AG09309 (cell line): ENCODE measurements at regions not wholly inside any gene's neighbourhood (a gene's known extent, or its start where the extent isn't known, plus 50 kb on each side); places are given as distances from the start of the nearest gene placed in this dataset.

Experiments
- DNase-seq: peaks from one replicate; pipeline ENCODE4 v3.0.0-alpha.2; 2010; ENCODE audit warnings: low read depth
- H3K4me3 ChIP-seq: 2 replicates; pipeline ENCODE4 v1.5.1; 2011; ENCODE audit warnings: mild to moderate bottlenecking, low read depth, low read length, moderate library complexity; ENCODE audit not compliant: control insufficient read depth
- TF ChIP-seq, protein P1 (sequence below): IDR thresholded peaks from 2 replicates; pipeline ENCODE4 v1.5.1; 2011; ENCODE audit warnings: mild to moderate bottlenecking, low read depth, low read length, inconsistent platforms; ENCODE audit not compliant: insufficient read depth, control insufficient read depth; ENCODE audit errors: missing control alignments

DNA sequence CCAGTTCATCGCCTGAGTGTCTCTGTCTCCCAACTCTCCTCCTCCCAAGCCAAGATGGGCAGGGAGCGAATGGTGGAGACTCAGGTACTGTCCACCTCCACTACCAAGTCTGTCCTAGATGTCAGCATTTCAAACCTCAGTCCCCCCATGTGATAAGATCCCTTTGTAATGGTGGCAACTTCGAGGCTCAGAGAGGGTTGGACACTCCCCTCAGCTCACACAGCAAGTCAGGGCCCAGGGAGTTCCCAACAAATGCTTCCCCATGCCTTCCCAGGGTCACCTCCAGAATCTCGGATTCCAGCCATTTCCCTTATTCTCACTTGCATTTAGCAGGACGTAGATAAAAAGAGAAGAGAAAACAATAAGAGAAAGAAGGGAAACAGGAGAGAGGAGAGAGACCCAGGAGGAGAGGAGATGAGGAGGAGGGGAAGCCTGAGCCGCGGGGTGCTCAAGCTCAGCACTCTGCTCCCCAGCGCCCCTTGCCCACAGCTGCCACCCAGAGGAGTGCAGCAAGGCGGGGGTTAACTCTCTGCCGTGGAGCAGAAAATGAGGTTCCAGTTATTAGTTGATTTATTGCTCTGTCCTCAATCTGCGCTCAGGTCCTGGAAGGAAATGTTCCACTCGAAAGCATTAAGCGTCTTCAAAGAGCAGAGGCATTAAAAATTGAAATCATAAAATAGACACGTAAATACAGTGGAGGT, 84.1 kb upstream of the LINGO1 start:
- DNase-seq = no peak
- TF ChIP-seq, protein P1, sequence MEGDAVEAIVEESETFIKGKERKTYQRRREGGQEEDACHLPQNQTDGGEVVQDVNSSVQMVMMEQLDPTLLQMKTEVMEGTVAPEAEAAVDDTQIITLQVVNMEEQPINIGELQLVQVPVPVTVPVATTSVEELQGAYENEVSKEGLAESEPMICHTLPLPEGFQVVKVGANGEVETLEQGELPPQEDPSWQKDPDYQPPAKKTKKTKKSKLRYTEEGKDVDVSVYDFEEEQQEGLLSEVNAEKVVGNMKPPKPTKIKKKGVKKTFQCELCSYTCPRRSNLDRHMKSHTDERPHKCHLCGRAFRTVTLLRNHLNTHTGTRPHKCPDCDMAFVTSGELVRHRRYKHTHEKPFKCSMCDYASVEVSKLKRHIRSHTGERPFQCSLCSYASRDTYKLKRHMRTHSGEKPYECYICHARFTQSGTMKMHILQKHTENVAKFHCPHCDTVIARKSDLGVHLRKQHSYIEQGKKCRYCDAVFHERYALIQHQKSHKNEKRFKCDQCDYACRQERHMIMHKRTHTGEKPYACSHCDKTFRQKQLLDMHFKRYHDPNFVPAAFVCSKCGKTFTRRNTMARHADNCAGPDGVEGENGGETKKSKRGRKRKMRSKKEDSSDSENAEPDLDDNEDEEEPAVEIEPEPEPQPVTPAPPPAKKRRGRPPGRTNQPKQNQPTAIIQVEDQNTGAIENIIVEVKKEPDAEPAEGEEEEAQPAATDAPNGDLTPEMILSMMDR = no peak
- H3K4me3 ChIP-seq = no peak overlapping the region

DNA sequence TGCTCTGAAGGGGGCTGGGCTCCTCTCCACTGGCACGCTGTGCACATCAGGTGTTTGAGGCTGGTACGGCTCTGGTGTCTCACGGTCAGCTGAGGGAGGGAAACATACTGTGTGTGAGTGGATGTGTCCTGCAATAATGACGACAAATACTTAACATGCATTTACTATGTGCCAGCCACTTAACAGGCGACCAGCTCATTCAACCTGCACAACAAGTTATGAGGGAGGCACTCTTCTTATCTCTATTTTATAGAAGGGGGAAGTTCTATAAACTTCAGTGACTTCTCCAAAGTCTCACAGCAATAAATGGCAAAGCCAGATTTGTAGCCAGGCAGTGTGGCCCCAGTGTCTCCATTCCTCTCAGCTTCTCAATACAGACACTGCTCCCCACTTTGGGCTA, 83.1 kb upstream of the LINGO1 start:
- no peak overlapping the region for H3K4me3 ChIP-seq
- no peak for DNase-seq
- TF ChIP-seq, protein P1 = no peak

DNA sequence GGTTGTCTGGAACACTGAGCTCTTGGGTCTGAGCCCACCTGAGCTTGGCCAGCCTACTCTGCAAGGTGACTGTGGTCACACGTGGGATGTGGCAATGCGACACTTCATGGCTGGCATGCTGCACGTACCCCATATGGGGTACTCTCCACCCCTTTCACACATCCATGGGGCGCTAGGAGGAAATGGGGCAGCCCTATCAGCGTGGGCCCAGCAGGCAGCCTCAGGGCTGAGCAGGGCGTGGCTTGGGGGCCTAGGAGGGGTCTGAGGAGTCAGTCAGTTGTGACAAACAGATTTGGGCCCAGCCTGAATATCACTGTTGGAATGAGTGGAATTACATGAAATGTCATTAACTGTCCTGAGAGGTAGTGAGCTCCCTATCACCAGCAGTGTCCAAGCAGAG, 82.3 kb upstream of the LINGO1 start:
- H3K4me3 ChIP-seq = no peak overlapping the region
- DNase-seq = no peak
- TF ChIP-seq, protein P1 = no peak

DNA sequence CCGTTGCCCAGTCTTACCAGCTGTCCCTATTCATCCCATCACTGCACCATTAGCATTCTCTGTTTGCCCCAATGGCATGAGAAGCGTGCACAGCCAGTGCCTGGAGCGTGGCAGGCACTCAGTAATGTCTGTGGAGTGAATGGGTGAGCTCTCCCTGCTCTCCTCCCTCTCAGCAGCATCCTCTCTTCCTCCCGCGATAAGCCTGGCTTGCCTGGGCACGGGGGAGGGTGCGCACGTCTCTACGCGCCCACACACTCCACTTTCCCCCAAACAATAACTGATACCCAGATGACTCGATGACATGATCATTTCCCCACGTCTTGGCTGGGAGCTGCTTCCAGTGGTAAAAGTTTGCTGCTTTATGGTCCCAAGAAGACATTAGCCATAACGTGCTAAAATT, 81.8 kb upstream of the LINGO1 start:
- H3K4me3 ChIP-seq = no peak overlapping the region
- TF ChIP-seq, protein P1 = no peak
- DNase-seq = no peak

DNA sequence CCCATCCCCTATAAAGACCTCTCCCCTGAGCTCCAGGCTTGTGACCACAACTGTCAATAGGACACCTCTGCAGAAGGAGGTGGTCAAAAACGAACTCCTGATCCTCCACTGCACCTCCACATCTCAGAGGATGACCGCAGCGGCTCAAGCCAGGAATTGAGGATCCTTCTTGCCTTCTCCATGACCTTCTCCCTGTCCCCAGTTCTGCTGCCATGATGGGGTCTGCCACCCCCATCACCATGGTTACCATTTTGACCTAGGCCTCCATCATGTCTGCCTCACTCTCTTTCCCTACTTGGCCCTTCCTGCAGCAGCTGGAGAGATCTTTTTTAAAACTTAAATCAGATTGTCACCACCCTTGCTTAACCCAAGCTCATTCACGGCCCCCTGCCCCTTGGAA, 81.3 kb upstream of the LINGO1 start:
- no peak overlapping the region for H3K4me3 ChIP-seq
- no peak for DNase-seq
- TF ChIP-seq, protein P1 = no peak

DNA sequence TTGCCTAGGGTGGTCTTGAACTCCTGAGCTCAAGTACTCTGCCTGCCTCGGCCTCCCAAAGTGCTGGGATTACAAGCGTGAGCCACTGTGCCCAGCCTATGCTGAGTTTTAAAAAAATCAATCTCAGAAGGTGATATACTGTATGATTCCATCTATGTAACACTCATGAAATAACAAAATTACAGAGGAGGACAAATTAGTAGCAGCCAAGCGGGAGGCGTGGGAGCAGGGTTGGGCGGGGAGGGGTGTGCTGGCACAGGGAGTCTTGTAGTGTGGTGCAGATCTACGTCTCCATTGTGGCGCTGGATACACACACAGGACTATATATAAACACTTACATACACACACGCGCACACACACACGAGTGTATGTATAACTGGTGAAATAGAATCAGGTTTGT, 80.6 kb upstream of the LINGO1 start:
- H3K4me3 ChIP-seq = no peak overlapping the region
- TF ChIP-seq, protein P1 = no peak

More for the DNA sequence above, 80.6 kb upstream of the LINGO1 start:
- DNase-seq = no peak
